Stimulated activated naive B cell treated with anti-CD40 and anti-IgM and Interleukin-4, amounts not matched to agents 10 μg/mL and 1 μg/mL and 100 μg/mL, for 72 hours (primary cell): ENCODE measurements at regions not wholly inside any gene's neighbourhood (a gene's known extent, or its start where the extent isn't known, plus 50 kb on each side); places are given as distances from the start of the nearest gene placed in this dataset.
"Not testable (repeated sequence)": the region's sequence is repeated elsewhere in the genome, so short reads cannot be mapped to it uniquely, and the experiment has no call there.

ENCODE experiments used
- ATAC-seq, 2 donors: fragments of 150-1000 bp; cut with Tn5 transposase; replicated peaks; 2 replicates each; pipeline ENCODE4 v1.10.0; 2021; ENCODE audit warnings: moderate library complexity in 1 of 2
- DNase-seq: peaks from one replicate; pipeline ENCODE4 v3.0.0; 2021
- H3K27ac Mint-ChIP-seq: one replicate; pipeline ENCODE4 v1.8.0; 2022; ENCODE audit warnings: mild to moderate bottlenecking, mixed read lengths
- H3K27me3 Mint-ChIP-seq, 2 donors: one replicate each; pipeline ENCODE4 v1.8.0; 2022; ENCODE audit warnings: mixed read lengths in 2 of 2
- H3K36me3 Mint-ChIP-seq, 2 donors: one replicate each; pipeline ENCODE4 v1.8.0; 2022; ENCODE audit warnings: mixed read lengths in 2 of 2, mild to moderate bottlenecking in 1 of 2
- H3K4me1 Mint-ChIP-seq, 2 donors: one replicate each; pipeline ENCODE4 v1.8.0; 2022; ENCODE audit warnings: mixed read lengths in 2 of 2, mild to moderate bottlenecking in 1 of 2
- H3K4me3 Mint-ChIP-seq, 2 donors: one replicate each; pipeline ENCODE4 v1.8.0; 2022; ENCODE audit warnings: mild to moderate bottlenecking in 2 of 2, mixed read lengths in 2 of 2, moderate library complexity in 1 of 2
- H3K9me3 Mint-ChIP-seq, 2 donors: one replicate each; pipeline ENCODE4 v1.8.0; 2022; ENCODE audit warnings: mixed read lengths in 2 of 2, mild to moderate bottlenecking in 1 of 2

DNA sequence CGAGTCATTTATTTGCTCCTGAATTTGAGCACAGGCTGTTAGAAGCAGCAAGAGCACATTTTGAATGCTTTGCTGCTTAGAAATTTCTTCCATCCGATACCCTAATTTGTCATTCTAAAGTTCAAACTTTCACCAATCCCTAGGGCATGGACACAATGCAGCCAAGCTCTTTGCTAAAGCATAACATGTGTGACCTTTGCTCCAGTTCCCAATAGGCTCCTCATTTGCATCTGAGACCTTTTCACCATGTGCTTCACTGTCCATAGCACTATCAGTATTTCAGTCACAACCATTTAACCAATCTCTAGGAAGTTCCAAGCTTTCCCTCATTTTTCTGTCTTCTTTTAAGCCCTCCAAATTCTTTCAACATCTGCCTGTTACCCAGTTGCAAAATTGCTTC is 1333.1 kb downstream of the SI start:
- DNase-seq (no peak), ATAC-seq (no peak)
- H3K4me1 Mint-ChIP-seq = no peaks in the 10 kb centered on the region
- peaks cover 7 to 15% of the 10 kb centered on the region in 2 donors for H3K9me3 Mint-ChIP-seq
- no peaks in the 10 kb centered on the region for H3K27me3 Mint-ChIP-seq
- no peak overlapping the region for H3K27ac Mint-ChIP-seq
- no peaks in the 10 kb centered on the region for H3K36me3 Mint-ChIP-seq
- H3K4me3 Mint-ChIP-seq = no peak overlapping the region

DNA sequence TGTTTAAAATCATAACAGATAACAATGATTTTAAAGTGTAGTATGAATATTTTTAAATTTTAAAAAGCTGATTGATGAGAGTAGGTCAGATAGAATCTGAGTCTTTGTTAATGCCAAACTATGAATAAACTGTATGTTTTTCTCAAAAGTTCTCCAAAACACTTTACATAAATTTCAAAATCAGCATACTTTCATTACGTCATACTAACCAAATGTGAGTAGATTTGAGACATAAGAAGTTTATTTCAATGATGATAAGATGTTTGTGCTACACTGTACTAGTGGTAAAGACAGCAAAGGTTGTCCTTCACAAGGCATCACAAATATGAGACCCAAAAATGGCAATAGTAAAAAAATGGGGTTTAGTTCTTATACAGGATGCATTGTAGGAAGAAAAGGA is 1342.9 kb downstream of the SI start:
- no peak overlapping the region for H3K27ac Mint-ChIP-seq
- no peaks in the 10 kb centered on the region for H3K4me1 Mint-ChIP-seq

DNA sequence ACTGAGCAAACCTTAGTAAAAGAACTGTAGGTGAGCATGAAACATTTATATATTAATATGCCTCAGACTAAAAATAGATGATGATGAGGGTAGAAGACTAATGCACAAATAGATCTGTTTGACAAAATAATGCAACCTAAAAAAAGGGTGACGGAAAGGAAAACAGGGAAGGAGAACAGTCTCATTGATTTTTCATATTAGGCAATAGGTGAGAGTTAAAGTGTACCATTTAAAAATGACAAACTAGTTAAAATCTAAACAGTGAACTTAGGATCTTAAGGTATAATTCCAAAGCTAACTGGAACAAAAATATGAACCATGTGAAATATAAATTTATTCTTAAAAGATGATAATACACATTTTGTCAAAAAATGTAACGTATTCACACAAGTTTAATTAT is 1347.6 kb downstream of the SI start:
- Mint-ChIP-seq H3K9me3 (no peaks in the 10 kb centered on the region), H3K36me3 (no peaks in the 10 kb centered on the region), H3K27ac (no peak overlapping the region), H3K4me3 (no peak overlapping the region), H3K4me1 (no peaks in the 10 kb centered on the region), H3K27me3 (no peaks in the 10 kb centered on the region)
- no peak for DNase-seq
- no peak for ATAC-seq

More for the DNA sequence above, 1342.9 kb downstream of the SI start:
- Mint-ChIP-seq H3K27me3 (no peaks in the 10 kb centered on the region), H3K9me3 (peaks cover 6 to 7% of the 10 kb centered on the region in 2 donors), H3K4me3 (no peak overlapping the region), H3K36me3 (no peaks in the 10 kb centered on the region)
- no peak for DNase-seq
- ATAC-seq = no peak

DNA sequence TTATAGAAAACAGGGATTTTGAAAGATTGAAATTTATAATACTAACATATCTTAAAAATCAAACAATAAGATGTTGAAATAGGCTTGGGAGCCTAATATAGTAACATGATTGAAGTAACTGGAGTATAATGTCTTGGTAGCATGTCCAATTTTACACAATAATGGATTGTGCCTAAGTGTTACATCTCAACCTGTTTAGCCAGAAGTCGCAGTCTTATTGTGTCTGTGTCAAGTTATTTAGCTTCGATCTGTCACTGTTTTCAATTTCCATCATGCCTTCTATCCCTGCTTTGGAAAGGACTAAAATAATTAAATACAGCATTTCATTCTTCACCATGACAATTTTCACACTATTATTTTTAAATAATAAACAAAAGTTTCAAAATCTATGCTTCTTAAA is 1352.2 kb downstream of the SI start:
- DNase-seq (no peak), ATAC-seq (no peak)
- H3K9me3 Mint-ChIP-seq = peaks cover 2 to 9% of the 10 kb centered on the region in 2 donors
- H3K4me1 Mint-ChIP-seq = no peaks in the 10 kb centered on the region
- no peaks in the 10 kb centered on the region for H3K36me3 Mint-ChIP-seq
- no peak overlapping the region for H3K27ac Mint-ChIP-seq
- no peak overlapping the region for H3K4me3 Mint-ChIP-seq
- H3K27me3 Mint-ChIP-seq = no peaks in the 10 kb centered on the region

DNA sequence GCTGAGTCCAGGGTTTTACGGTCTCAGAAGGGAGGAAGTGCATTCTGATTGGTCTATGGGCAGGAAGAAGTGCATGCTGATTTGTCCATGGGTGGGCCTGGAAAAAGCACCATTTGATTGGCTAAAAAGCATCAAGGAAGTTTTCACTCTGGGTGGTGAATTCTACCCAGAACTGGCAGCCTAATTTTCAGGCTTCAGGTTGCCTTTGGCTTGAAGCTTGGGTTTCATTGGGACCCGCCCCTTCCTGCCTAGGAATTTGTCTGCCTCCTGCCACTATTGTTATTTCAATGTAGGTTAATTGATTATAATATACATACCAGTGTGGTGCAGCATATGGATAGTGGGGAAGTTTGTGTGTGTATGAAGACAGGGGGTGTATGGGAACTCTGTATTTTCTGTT is 1355.9 kb downstream of the SI start:
- no peaks in the 10 kb centered on the region for H3K27me3 Mint-ChIP-seq
- H3K27ac Mint-ChIP-seq = no peak overlapping the region
- DNase-seq (no peak), ATAC-seq (no peak)
- no peaks in the 10 kb centered on the region for H3K36me3 Mint-ChIP-seq
- peaks cover 3 to 15% of the 10 kb centered on the region in 2 donors for H3K9me3 Mint-ChIP-seq
- H3K4me3 Mint-ChIP-seq = no peak overlapping the region
- no peaks in the 10 kb centered on the region for H3K4me1 Mint-ChIP-seq

DNA sequence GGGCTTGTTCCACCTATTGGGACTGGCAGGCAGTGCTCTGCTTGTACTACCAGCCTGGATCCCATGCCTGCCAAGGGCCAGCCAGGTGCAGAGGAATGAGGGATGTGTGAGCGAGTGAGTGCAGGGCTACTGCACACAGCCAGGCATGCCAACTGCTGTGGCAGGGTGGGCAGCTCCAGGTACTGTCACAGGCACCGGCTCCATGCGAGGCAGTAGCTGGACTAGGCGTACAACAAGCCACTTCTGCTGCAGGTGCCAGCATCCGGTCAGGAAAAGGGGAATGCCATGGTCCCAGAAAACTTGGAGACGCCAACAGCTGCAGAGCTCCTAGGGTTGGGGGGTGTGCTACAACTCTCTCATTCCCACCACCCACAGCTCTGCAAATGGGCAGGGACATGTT is 1356.7 kb downstream of the SI start:
- H3K27ac Mint-ChIP-seq = no peak overlapping the region
- H3K9me3 Mint-ChIP-seq = peaks cover 3 to 15% of the 10 kb centered on the region in 2 donors
- H3K36me3 Mint-ChIP-seq = no peaks in the 10 kb centered on the region
- no peak overlapping the region for H3K4me3 Mint-ChIP-seq
- DNase-seq (no peak), ATAC-seq (no peak)
- no peaks in the 10 kb centered on the region for H3K27me3 Mint-ChIP-seq
- no peaks in the 10 kb centered on the region for H3K4me1 Mint-ChIP-seq

DNA sequence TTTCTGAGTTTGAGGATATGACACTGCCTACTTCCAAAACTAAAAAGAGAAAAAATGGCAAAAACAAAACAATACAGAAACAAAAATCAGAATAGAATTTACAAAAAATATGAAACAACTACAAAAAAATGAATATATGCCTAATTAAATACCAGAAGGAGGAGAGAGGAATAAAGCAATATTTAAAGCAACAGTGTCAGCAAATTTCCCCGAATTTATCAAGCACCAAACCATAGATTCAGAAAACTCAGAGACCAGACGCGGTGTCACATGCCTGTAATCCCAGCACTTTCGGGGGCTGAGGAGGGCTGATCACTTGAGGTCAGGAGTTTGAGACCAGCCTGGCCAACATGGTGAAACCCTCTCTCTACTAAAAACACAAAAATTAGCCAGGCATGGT is 1360.9 kb downstream of the SI start:
- Mint-ChIP-seq H3K36me3 (no peaks in the 10 kb centered on the region), H3K4me1 (no peaks in the 10 kb centered on the region), H3K4me3 (no peak overlapping the region), H3K27ac (no peak overlapping the region), H3K9me3 (peaks cover 5 to 11% of the 10 kb centered on the region in 2 donors), H3K27me3 (no peaks in the 10 kb centered on the region)
- no peak for DNase-seq
- no peak for ATAC-seq

DNA sequence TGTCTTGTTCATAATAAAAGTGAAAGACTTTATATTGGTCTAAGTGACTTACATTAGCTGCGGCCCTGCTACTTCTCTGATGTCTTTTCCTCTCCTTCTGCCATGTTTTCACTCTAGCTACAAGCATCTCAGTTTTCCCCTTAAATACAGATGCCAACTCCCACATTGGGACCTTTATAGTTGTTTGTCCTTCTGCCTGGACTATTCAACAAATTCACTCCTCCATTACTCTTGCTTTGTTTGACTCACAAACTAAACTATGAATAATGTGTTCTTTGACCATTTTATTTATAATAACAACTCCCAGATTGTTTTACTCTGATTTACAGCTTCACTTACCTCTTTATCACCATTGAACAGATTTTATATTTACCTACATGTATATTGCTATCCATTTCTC is 1369.9 kb downstream of the SI start:
- Mint-ChIP-seq H3K9me3 (peaks cover 0 to 3% of the 10 kb centered on the region in 2 donors), H3K36me3 (no peaks in the 10 kb centered on the region), H3K27me3 (no peaks in the 10 kb centered on the region), H3K4me3 (no peak overlapping the region), H3K4me1 (no peaks in the 10 kb centered on the region), H3K27ac (no peak overlapping the region)
- no peak for DNase-seq
- no peak for ATAC-seq

DNA sequence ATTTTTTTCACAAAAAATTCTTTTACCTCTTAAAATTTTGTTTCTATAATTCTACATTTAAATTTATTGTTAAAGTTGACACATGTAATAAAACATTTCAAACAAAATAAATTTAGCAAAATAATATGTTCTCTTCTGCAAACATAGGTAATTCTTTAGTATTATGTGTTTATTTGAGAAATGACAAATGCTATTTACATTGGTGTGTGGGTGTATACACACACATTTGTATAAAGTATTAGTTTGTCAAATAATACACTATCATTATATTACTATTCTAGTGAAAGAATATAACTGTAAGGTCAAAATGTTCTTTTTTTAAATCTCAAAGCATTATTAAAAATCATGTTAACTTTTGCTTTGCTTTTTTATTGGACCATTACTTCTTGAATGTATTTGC is 1370.6 kb downstream of the SI start:
- ATAC-seq = no peak

DNA sequence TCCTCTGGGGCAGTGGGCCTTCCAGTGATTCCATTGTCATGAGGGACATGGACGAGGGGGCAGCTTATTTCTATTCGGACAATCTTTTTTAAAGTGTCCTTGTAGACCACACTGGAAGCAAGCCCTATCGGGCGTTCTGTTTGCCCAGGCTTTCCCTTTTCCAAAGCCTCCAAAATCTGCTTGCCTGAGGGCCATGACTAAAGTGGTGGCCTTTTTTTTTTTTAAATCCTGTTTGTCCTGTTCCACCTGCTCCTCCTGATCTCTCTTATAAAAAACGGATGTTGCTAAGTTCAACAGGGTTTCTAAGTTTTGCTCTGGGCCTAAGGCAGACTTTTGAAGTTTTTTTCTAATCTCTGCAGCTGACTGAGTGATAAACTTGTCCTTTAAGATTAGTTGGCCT is 1380.1 kb downstream of the SI start:
- H3K27me3 Mint-ChIP-seq, ATAC-seq, H3K27ac Mint-ChIP-seq, H3K4me1 Mint-ChIP-seq, H3K4me3 Mint-ChIP-seq, H3K36me3 Mint-ChIP-seq, DNase-seq: not testable (repeated sequence)
- peaks cover 9 to 11% of the 10 kb centered on the region in 2 donors for H3K9me3 Mint-ChIP-seq

More for the DNA sequence above, 1370.6 kb downstream of the SI start:
- H3K27me3 Mint-ChIP-seq = no peaks in the 10 kb centered on the region
- peaks cover 0 to 3% of the 10 kb centered on the region in 2 donors for H3K9me3 Mint-ChIP-seq
- H3K36me3 Mint-ChIP-seq = no peaks in the 10 kb centered on the region
- H3K4me3 Mint-ChIP-seq = no peak overlapping the region
- DNase-seq = no peak
- H3K4me1 Mint-ChIP-seq = no peaks in the 10 kb centered on the region
- no peak overlapping the region for H3K27ac Mint-ChIP-seq

DNA sequence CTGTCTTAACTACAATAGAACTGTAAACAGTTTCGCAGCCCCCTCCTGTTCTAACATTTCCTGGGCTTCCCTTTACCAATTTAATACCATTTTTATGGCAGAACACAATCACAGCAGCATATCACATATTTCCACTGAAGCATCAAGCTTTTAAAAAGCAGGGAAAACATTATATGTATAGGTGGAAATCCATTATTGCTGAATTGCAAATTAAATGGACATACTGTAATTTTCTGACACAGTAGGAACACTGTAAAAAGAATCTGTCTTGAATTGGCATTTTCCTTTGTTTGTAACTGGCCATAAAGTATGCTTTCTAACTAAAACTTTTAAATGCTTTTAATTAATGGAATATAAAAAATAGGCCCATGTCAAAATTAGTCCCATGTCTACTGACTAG is 1385.8 kb downstream of the SI start:
- H3K4me3 Mint-ChIP-seq = no peak overlapping the region
- DNase-seq = no peak
- H3K36me3 Mint-ChIP-seq = no peaks in the 10 kb centered on the region
- H3K9me3 Mint-ChIP-seq = peaks cover 9 to 13% of the 10 kb centered on the region in 2 donors
- no peak overlapping the region for H3K27ac Mint-ChIP-seq
- no peak for ATAC-seq
- H3K4me1 Mint-ChIP-seq = no peaks in the 10 kb centered on the region
- no peaks in the 10 kb centered on the region for H3K27me3 Mint-ChIP-seq

DNA sequence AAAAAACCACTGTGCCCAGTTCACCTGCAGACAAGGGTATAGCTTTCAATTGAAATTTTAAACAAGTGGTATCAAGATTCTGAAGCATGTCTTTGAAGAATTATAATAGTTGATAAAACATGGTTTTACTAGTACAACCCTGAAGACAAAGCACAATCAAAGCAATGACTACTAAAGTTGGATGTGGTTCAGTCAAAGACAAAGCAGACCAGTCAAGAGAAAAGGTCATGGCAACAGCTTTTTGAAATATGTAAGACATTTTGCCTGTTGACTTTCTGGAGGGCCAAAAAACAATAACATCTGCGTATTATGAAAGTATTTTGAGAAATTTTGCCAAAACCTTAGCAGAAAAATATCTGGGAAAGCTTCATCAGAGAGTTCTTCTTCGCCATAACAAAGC is 1393.6 kb downstream of the SI start:
- Mint-ChIP-seq H3K4me1 (no peaks in the 10 kb centered on the region), H3K36me3 (no peaks in the 10 kb centered on the region), H3K27me3 (no peaks in the 10 kb centered on the region), H3K4me3 (no peak overlapping the region), H3K27ac (no peak overlapping the region), H3K9me3 (peaks cover 4 to 9% of the 10 kb centered on the region in 2 donors)
- ATAC-seq (no peak), DNase-seq (no peak)

DNA sequence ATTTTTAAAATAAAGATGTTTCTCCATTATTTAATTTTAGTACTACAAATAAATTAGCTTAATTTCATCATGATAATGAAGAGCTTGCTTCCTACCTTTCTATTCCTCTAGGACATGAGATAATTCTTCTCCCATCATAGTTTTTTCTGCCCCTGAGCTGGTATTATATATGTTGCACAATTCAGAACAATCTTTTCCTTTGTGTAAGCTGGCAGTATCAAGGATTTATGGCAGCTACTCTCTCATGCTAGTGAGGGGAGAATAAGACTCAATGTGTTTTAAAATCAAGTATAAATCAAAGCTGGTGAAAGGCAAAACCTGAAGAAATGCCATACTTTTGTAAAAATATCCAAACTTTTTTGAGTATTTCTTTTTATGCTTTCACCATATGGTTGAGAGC is 1405.3 kb downstream of the SI start:
- no peaks in the 10 kb centered on the region for H3K27me3 Mint-ChIP-seq
- H3K9me3 Mint-ChIP-seq = peaks cover 6 to 8% of the 10 kb centered on the region in 2 donors
- no peaks in the 10 kb centered on the region for H3K4me1 Mint-ChIP-seq
- no peak for ATAC-seq
- H3K4me3 Mint-ChIP-seq = no peak overlapping the region
- H3K36me3 Mint-ChIP-seq = no peaks in the 10 kb centered on the region
- DNase-seq = no peak
- H3K27ac Mint-ChIP-seq = no peak overlapping the region

DNA sequence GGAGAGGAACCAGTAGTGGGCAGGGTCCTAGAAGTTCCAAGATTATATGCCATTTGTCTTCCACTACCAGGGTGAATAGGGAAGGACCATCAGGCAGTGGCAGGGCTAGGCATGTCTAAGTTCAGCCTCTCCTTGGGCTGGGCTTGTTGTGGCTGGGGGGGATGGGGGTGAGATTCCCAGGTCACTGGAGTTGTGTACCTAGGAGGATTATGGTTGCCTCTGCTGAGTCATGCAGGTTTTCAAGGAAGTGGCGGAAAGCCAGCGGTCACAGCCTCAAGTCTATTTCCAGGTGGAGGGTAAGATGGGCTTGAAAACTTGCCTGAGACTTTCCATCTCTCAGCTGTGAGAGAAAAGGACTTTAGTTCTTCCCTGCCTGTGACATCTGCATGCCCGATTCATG is 1407.1 kb downstream of the SI start:
- DNase-seq (no peak), ATAC-seq (no peak)
- no peak overlapping the region for H3K4me3 Mint-ChIP-seq
- H3K4me1 Mint-ChIP-seq = no peaks in the 10 kb centered on the region
- H3K27me3 Mint-ChIP-seq = no peaks in the 10 kb centered on the region
- H3K9me3 Mint-ChIP-seq = peaks cover 7 to 11% of the 10 kb centered on the region in 2 donors
- H3K27ac Mint-ChIP-seq = no peak overlapping the region
- no peaks in the 10 kb centered on the region for H3K36me3 Mint-ChIP-seq

DNA sequence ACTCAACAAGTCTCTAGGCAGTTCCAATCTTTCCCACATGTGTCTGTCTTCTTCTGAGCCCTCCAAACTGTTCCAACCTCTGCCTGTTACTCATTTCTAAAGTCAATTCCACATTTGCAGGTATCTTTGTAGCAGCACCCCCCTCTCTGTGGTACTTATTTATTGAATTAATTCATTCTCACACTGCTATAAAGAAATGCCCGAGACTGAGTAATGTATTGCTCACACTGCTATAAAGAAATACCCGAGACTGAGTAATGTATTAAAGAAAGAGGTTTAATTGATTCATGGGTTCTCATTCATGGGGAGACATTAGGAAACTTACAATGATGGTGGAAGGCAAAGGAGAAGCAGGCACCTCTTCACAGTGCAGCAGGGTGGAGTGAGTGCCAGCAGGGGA is 1413.8 kb downstream of the SI start:
- H3K27me3 Mint-ChIP-seq = no peaks in the 10 kb centered on the region
- H3K27ac Mint-ChIP-seq = no peak overlapping the region
- no peaks in the 10 kb centered on the region for H3K4me1 Mint-ChIP-seq
- no peak for ATAC-seq
- H3K36me3 Mint-ChIP-seq = no peaks in the 10 kb centered on the region
- H3K4me3 Mint-ChIP-seq = no peak overlapping the region
- DNase-seq = no peak
- H3K9me3 Mint-ChIP-seq = peaks cover 7 to 9% of the 10 kb centered on the region in 2 donors

DNA sequence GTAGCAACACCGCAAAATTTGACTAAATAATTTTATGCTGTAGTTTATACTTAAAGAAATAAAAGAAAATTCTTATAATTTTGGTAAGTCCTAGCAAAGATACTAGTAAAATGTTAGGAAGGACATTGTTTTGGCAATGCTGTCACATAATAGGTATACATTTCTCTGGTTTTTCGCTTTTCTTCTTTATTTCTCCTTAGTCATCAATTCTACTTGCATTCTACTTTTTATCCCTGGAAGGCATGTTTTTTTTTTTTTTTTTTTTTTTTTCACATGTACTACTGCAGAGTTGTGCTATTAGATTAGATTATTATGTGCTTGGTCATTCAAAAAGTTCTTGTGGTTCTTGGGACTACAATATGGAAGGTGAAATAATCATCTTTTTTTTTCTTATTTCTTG is 1421.2 kb downstream of the SI start:
- ATAC-seq = no peak
- Mint-ChIP-seq H3K4me3 (no peak overlapping the region), H3K27ac (no peak overlapping the region), H3K27me3 (no peaks in the 10 kb centered on the region), H3K9me3 (peaks cover 8 to 11% of the 10 kb centered on the region in 2 donors), H3K4me1 (no peaks in the 10 kb centered on the region), H3K36me3 (no peaks in the 10 kb centered on the region)
- DNase-seq = no peak
